ENCODE measurements at regions not wholly inside any gene's neighbourhood (a gene's known extent, or its start where the extent isn't known, plus 50 kb on each side); places are given as distances from the start of the nearest gene placed in this dataset.
"Not testable (repeated sequence)": the region's sequence is repeated elsewhere in the genome, so short reads cannot be mapped to it uniquely, and the experiment has no call there.

GRCh38 chr11:128148208-128148607 lies 439.1 kb downstream of the ETS1 start:
- Mint-ChIP-seq H3K4me3 (no peak overlapping the region), H3K9me3 (no peaks in the 10 kb centered on the region), H3K27ac (no peak overlapping the region), H3K4me1 (ENCODE audit: low read depth) (0 out of 2 replicates have a peak, but pooled peaks cover 9% of the 10 kb centered on the region), H3K36me3 (ENCODE audit: low read depth) (no peaks in the 10 kb centered on the region), H3K27me3 (ENCODE audit: insufficient read depth) (no peaks in the 10 kb centered on the region; the same call in none of the 2 replicates)
- TF ChIP-seq, protein P1, sequence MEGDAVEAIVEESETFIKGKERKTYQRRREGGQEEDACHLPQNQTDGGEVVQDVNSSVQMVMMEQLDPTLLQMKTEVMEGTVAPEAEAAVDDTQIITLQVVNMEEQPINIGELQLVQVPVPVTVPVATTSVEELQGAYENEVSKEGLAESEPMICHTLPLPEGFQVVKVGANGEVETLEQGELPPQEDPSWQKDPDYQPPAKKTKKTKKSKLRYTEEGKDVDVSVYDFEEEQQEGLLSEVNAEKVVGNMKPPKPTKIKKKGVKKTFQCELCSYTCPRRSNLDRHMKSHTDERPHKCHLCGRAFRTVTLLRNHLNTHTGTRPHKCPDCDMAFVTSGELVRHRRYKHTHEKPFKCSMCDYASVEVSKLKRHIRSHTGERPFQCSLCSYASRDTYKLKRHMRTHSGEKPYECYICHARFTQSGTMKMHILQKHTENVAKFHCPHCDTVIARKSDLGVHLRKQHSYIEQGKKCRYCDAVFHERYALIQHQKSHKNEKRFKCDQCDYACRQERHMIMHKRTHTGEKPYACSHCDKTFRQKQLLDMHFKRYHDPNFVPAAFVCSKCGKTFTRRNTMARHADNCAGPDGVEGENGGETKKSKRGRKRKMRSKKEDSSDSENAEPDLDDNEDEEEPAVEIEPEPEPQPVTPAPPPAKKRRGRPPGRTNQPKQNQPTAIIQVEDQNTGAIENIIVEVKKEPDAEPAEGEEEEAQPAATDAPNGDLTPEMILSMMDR (IDR thresholded peaks at IDR 0.05): no peak
- DNase-seq: no peak

GRCh38 chr11:128146926-128147605 lies 440.3 kb downstream of the ETS1 start:
- DNase-seq: no peak
- Mint-ChIP-seq H3K9me3 (peaks cover 7% of the 10 kb centered on the region; the same call in 1 of the 2 replicates), H3K4me3 (no peak overlapping the region), H3K27ac (no peak overlapping the region), H3K27me3 (ENCODE audit: insufficient read depth) (no peaks in the 10 kb centered on the region; the same call in none of the 2 replicates), H3K36me3 (ENCODE audit: low read depth) (no peaks in the 10 kb centered on the region), H3K4me1 (ENCODE audit: low read depth) (0 out of 2 replicates have a peak, but pooled peaks cover 9% of the 10 kb centered on the region)
- TF ChIP-seq, protein P1 (IDR thresholded peaks at IDR 0.05): no peak

DNA sequence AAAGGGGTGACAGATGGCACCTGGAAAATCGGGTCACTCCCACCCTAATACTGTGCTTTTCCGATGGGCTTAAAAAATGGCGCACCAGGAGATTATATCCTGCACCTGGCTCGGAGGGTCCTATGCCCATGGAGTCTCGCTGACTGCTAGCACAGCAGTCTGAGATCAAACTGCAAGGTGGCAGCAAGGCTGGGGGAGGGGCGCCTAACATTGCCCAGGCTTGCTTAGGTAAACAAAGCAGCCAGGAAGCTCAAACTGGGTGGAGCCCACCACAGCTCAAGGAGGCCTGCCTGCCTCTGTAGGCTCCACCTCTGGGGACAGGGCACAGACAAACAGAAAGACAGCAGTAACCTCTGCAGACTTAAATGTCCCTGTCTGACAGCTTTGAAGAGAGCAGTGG lies 447.1 kb downstream of the ETS1 start:
- not testable (repeated sequence) for H3K36me3 Mint-ChIP-seq (ENCODE audit: low read depth); H3K4me3 Mint-ChIP-seq; H3K27ac Mint-ChIP-seq; H3K27me3 Mint-ChIP-seq (ENCODE audit: insufficient read depth); H3K4me1 Mint-ChIP-seq (ENCODE audit: low read depth); H3K9me3 Mint-ChIP-seq; DNase-seq

- Mint-ChIP-seq H3K9me3 (no peaks in the 10 kb centered on the region; the same call in none of the 2 replicates), H3K36me3 (ENCODE audit: low read depth) (peaks cover 9% of the 10 kb centered on the region; the same call in 1 of the 2 replicates), H3K4me3 (no peak overlapping the region), H3K27ac (no peak overlapping the region), H3K4me1 (ENCODE audit: low read depth) (peaks cover 12% of the 10 kb centered on the region), H3K27me3 (ENCODE audit: insufficient read depth) (no peaks in the 10 kb centered on the region; the same call in none of the 2 replicates)
- TF ChIP-seq, protein P1 (IDR thresholded peaks at IDR 0.05): no peak
- DNase-seq: no peak
Observed at GRCh38 chr11:128135451-128135850, 451.9 kb downstream of the ETS1 start.

DNA sequence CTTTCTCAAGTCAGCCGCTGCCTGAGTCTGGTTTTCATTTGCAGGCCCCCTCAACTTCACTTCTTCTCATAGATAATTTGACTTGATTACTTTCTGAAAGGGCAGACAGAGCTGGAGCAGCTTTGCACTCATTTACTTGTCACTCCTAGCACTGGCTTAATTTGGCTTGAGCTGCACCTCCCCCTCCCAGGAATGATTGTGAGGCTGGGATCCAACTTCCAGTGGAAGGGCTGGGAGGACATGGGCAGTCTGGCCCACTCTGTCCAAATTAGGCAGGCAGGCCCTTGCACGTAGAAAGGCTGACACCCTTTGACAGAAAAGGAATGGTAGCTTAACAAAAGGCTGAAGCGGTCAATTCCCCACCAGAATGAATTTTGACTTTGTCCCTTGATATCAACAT lies 453.9 kb downstream of the ETS1 start:
- Mint-ChIP-seq H3K4me3 (no peak overlapping the region), H3K36me3 (ENCODE audit: low read depth) (no peaks in the 10 kb centered on the region), H3K27me3 (ENCODE audit: insufficient read depth) (peaks cover 2% of the 10 kb centered on the region), H3K4me1 (ENCODE audit: low read depth) (peaks cover 12% of the 10 kb centered on the region), H3K27ac (no peak overlapping the region), H3K9me3 (no peaks in the 10 kb centered on the region)
- DNase-seq: no peak
- TF ChIP-seq, protein P1 (IDR thresholded peaks at IDR 0.05): no peak

DNA sequence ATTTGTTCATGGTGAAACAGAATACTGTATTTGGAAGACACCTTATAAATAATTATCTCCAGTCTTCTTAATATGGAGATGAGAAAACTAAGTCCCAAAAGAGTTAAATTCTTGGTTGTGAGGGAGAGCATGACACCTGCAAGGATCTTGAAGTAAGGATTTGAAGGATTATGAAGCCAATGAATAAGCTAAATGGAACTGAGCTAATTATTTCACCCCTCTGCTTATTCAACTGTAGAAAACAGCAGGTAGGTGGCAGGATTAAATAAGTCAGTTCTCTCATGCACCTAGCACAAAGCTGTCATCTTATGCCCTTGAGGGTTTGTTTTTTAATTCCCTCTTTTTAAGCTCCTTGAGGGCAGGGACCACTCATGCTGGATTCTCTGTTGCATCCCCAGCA lies 457.3 kb downstream of the ETS1 start:
- Mint-ChIP-seq H3K27me3 (ENCODE audit: insufficient read depth) (peaks cover 2% of the 10 kb centered on the region), H3K36me3 (ENCODE audit: low read depth) (no peaks in the 10 kb centered on the region), H3K4me1 (ENCODE audit: low read depth) (peaks cover 7% of the 10 kb centered on the region), H3K9me3 (no peaks in the 10 kb centered on the region), H3K4me3 (no peak overlapping the region), H3K27ac (no peak overlapping the region)
- DNase-seq: no peak
- TF ChIP-seq, protein P1 (IDR thresholded peaks at IDR 0.05): no peak
